Neural progenitor cell (in vitro differentiated cells): ENCODE measurements at regions not wholly inside any gene's neighbourhood (a gene's known extent, or its start where the extent isn't known, plus 50 kb on each side); places are given as distances from the start of the nearest gene placed in this dataset.

Experiments
- DNase-seq: peaks from one replicate; pipeline ENCODE4 v3.0.0-alpha.2; 2016; ENCODE audit warnings: low spot score
- H2AFZ ChIP-seq: fragments of 200-600 bp; sonication (generic); replicated peaks from 2 replicates; pipeline ENCODE4 v1.6.1; 2016; ENCODE audit warnings: antibody characterized with exemption
- H3F3A ChIP-seq: fragments of 200-600 bp; sonication (generic); 2 replicates; pipeline ENCODE4 v1.6.1; 2016; ENCODE audit warnings: antibody characterized with exemption, low read depth
- H3K27ac ChIP-seq: fragments of 200-600 bp; sonication (generic); 2 replicates; pipeline ENCODE4 v1.5.1; 2016; ENCODE audit warnings: mild to moderate bottlenecking
- H3K27me3 ChIP-seq: fragments of 200-600 bp; sonication (generic); 2 replicates; pipeline ENCODE4 v1.6.1; 2016; ENCODE audit warnings: mild to moderate bottlenecking, moderate library complexity
- H3K36me3 ChIP-seq: fragments of 200-600 bp; sonication (generic); 2 replicates; pipeline ENCODE4 v1.5.1; 2016
- H3K4me1 ChIP-seq: fragments of 200-600 bp; sonication (generic); 2 replicates; pipeline ENCODE4 v1.6.1; 2016; ENCODE audit warnings: mixed run types
- H3K4me2 ChIP-seq: fragments of 200-600 bp; sonication (generic); 2 replicates; pipeline ENCODE4 v1.6.1; 2016
- H3K4me3 ChIP-seq: fragments of 200-600 bp; sonication (generic); 2 replicates; pipeline ENCODE4 v1.5.1; 2016
- H3K79me2 ChIP-seq: fragments of 200-600 bp; sonication (generic); 2 replicates; pipeline ENCODE4 v1.6.1; 2016; ENCODE audit warnings: low read depth
- H3K9ac ChIP-seq: fragments of 200-600 bp; sonication (generic); 2 replicates; pipeline ENCODE4 v1.6.1; 2016
- H3K9me3 ChIP-seq: fragments of 200-600 bp; sonication (generic); 2 replicates; pipeline ENCODE4 v1.5.1; 2016; ENCODE audit warnings: low read depth
- H4K20me1 ChIP-seq: fragments of 200-600 bp; sonication (generic); 2 replicates; pipeline ENCODE4 v1.6.1; 2016; ENCODE audit warnings: low read depth
- H3K27ac Mint-ChIP-seq: 3 replicates; pipeline ENCODE4 v1.8.0; 2021; ENCODE audit warnings: mixed read lengths
- H3K27me3 Mint-ChIP-seq: 2 replicates; pipeline ENCODE4 v1.8.0; 2022; ENCODE audit warnings: low read depth, mild to moderate bottlenecking, inconsistent platforms, moderate library complexity, mixed read lengths; ENCODE audit not compliant: insufficient read depth
- H3K36me3 Mint-ChIP-seq: 3 replicates; pipeline ENCODE4 v1.8.0; 2021; ENCODE audit warnings: mixed read lengths
- H3K4me1 Mint-ChIP-seq: 3 replicates; pipeline ENCODE4 v1.8.0; 2021; ENCODE audit warnings: mixed read lengths
- H3K4me3 Mint-ChIP-seq: 3 replicates; pipeline ENCODE4 v1.8.0; 2021; ENCODE audit warnings: mild to moderate bottlenecking, moderate library complexity, mixed read lengths
- H3K9me3 Mint-ChIP-seq: 3 replicates; pipeline ENCODE4 v1.8.0; 2020; ENCODE audit warnings: mixed read lengths
- CTCF ChIP-seq: fragments of 200-600 bp; sonication (generic); IDR thresholded peaks from 2 replicates; pipeline ENCODE4 v1.5.1; 2017; ENCODE audit warnings: antibody characterized with exemption, mild to moderate bottlenecking
- EZH2 ChIP-seq: fragments of 200-600 bp; sonication (generic); IDR thresholded peaks from 2 replicates; pipeline ENCODE4 v1.6.1; 2017; ENCODE audit warnings: antibody characterized with exemption, mild to moderate bottlenecking, moderate library complexity
- EZH2phosphoT487 ChIP-seq: fragments of 200-600 bp; sonication (generic); IDR thresholded peaks from 2 replicates; pipeline ENCODE4 v1.6.1; 2017; ENCODE audit warnings: antibody characterized with exemption

GRCh38 chr1:200304171-200304570, 105.7 kb downstream of the ZNF281 start:
- Mint-ChIP-seq H3K9me3 (no peaks in the 10 kb centered on the region), H3K4me3 (no peak overlapping the region), H3K4me1 (peaks cover 24% of the 10 kb centered on the region), H3K36me3 (no peaks in the 10 kb centered on the region), H3K27ac (no peak overlapping the region), H3K27me3 (peaks cover 32% of the 10 kb centered on the region)
- Histone ChIP-seq H3K27ac (no peak overlapping the region), H3K9me3 (no peaks in the 10 kb centered on the region), H3K9ac (no peak overlapping the region), H4K20me1 (no peaks in the 10 kb centered on the region), H3K27me3 (peaks cover 59% of the 10 kb centered on the region), H3K4me1 (peaks cover 6% of the 10 kb centered on the region), H3F3A (no peaks in the 10 kb centered on the region), H3K79me2 (no peaks in the 10 kb centered on the region), H3K36me3 (no peaks in the 10 kb centered on the region), H3K4me2 (no peak overlapping the region), H3K4me3 (no peak overlapping the region), H2AFZ (no peak overlapping the region)
- DNase-seq: no peak
- TF ChIP-seq EZH2 (no peak), CTCF (no peak), EZH2phosphoT487 (no peak)

DNA sequence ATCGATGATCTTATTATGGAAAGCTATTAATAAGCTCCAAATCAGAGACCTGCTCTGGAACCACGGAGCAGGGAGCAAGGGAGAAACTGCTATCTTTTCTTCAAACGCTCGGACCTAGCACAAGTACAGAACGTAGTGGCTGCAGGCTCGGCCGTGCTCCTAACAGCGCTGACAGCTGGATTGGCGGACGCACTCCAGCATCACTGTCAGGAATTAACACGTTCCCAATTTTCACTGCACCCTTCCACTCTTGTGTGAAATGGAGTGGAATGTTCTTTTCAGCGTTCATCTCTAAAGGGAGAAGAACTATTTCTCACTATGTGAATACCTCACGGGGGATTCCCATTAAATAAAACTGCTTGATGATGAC, 106.9 kb downstream of the ZNF281 start:
- Histone ChIP-seq H3K9me3 (no peaks in the 10 kb centered on the region), H3K4me3 (peak overlapping the region; percentile 57), H3F3A (no peaks in the 10 kb centered on the region), H3K4me1 (peaks cover 6% of the 10 kb centered on the region), H3K9ac (no peak overlapping the region), H3K27me3 (peaks cover 59% of the 10 kb centered on the region), H3K4me2 (peak overlapping the region; percentile 96), H3K79me2 (no peaks in the 10 kb centered on the region), H4K20me1 (no peaks in the 10 kb centered on the region), H2AFZ (no peak overlapping the region), H3K27ac (no peak overlapping the region), H3K36me3 (no peaks in the 10 kb centered on the region)
- H3K9me3 Mint-ChIP-seq: no peaks in the 10 kb centered on the region
- H3K36me3 Mint-ChIP-seq: no peaks in the 10 kb centered on the region
- peaks cover 18% of the 10 kb centered on the region for H3K4me1 Mint-ChIP-seq
- peak overlapping the region; percentile 76 for H3K4me3 Mint-ChIP-seq
- TF ChIP-seq CTCF (no peak), EZH2 (no peak), EZH2phosphoT487 (no peak)
- peaks cover 34% of the 10 kb centered on the region for H3K27me3 Mint-ChIP-seq
- no peak overlapping the region for H3K27ac Mint-ChIP-seq
- DNase-seq: peak; percentile 63

- Mint-ChIP-seq H3K27ac (no peak overlapping the region), H3K9me3 (no peaks in the 10 kb centered on the region), H3K4me1 (peaks cover 14% of the 10 kb centered on the region), H3K4me3 (peak overlapping the region; percentile 82), H3K27me3 (peaks cover 34% of the 10 kb centered on the region), H3K36me3 (no peaks in the 10 kb centered on the region)
- Histone ChIP-seq H2AFZ (peak overlapping the region; percentile 40), H3K4me2 (peak overlapping the region; percentile 96), H3K4me1 (peaks cover 6% of the 10 kb centered on the region), H3K4me3 (peak overlapping the region; percentile 57), H3K27ac (no peak overlapping the region), H3F3A (no peaks in the 10 kb centered on the region), H4K20me1 (no peaks in the 10 kb centered on the region), H3K36me3 (no peaks in the 10 kb centered on the region), H3K9me3 (no peaks in the 10 kb centered on the region), H3K79me2 (no peaks in the 10 kb centered on the region), H3K27me3 (peaks cover 59% of the 10 kb centered on the region), H3K9ac (no peak overlapping the region)
- DNase-seq: peak; percentile 42
- TF ChIP-seq EZH2phosphoT487: peak; percentile 73
- TF ChIP-seq CTCF: no peak
- peak; percentile 75 for TF ChIP-seq EZH2
Measured at GRCh38 chr1:200302192-200302920, 107.5 kb downstream of the ZNF281 start.
